ENCODE measurements at regions not wholly inside any gene's neighbourhood (a gene's known extent, or its start where the extent isn't known, plus 50 kb on each side); places are given as distances from the start of the nearest gene placed in this dataset.

GRCh38 chr1:29447368-29447767 lies 211.0 kb downstream of the PTPRU start:
- Histone ChIP-seq H3K27ac (ENCODE audit: low read depth, low read length) (no peak overlapping the region), H3K4me1 (ENCODE audit: control insufficient read depth, insufficient read depth, low read length) (no peaks in the 10 kb centered on the region), H3K36me3 (ENCODE audit: control insufficient read depth, insufficient read depth, low read length) (no peaks in the 10 kb centered on the region), H3K9ac (ENCODE audit: low read length) (no peak overlapping the region), H3K27me3 (ENCODE audit: control insufficient read depth, insufficient read depth, low read length) (peaks cover 5% of the 10 kb centered on the region), H3K4me3 (ENCODE audit: low read length) (no peak overlapping the region)

- no peak overlapping the region for H3K9ac ChIP-seq (ENCODE audit: low read length)
- no peak overlapping the region for H3K27ac ChIP-seq (ENCODE audit: low read depth, low read length)
- H3K4me3 ChIP-seq (ENCODE audit: low read length): no peak overlapping the region
- H3K36me3 ChIP-seq (ENCODE audit: control insufficient read depth, insufficient read depth, low read length): no peaks in the 10 kb centered on the region
- no peaks in the 10 kb centered on the region for H3K4me1 ChIP-seq (ENCODE audit: control insufficient read depth, insufficient read depth, low read length)
- peaks cover 8% of the 10 kb centered on the region for H3K27me3 ChIP-seq (ENCODE audit: control insufficient read depth, insufficient read depth, low read length)
Measured at GRCh38 chr1:29444782-29445729, 208.7 kb downstream of the PTPRU start.

GRCh38 chr1:29444081-29444715 lies 207.9 kb downstream of the PTPRU start:
- peaks cover 8% of the 10 kb centered on the region for H3K27me3 ChIP-seq (ENCODE audit: control insufficient read depth, insufficient read depth, low read length)
- no peak overlapping the region for H3K9ac ChIP-seq (ENCODE audit: low read length)
- no peak overlapping the region for H3K27ac ChIP-seq (ENCODE audit: low read depth, low read length)
- no peak overlapping the region for H3K4me3 ChIP-seq (ENCODE audit: low read length)
- H3K36me3 ChIP-seq (ENCODE audit: control insufficient read depth, insufficient read depth, low read length): no peaks in the 10 kb centered on the region
- H3K4me1 ChIP-seq (ENCODE audit: control insufficient read depth, insufficient read depth, low read length): no peaks in the 10 kb centered on the region

- H3K9ac ChIP-seq (ENCODE audit: low read length): no peak overlapping the region
- H3K4me3 ChIP-seq (ENCODE audit: low read length): no peak overlapping the region
- no peak overlapping the region for H3K27ac ChIP-seq (ENCODE audit: low read depth, low read length)
- H3K36me3 ChIP-seq (ENCODE audit: control insufficient read depth, insufficient read depth, low read length): no peaks in the 10 kb centered on the region
- peaks cover 8% of the 10 kb centered on the region for H3K27me3 ChIP-seq (ENCODE audit: control insufficient read depth, insufficient read depth, low read length)
- H3K4me1 ChIP-seq (ENCODE audit: control insufficient read depth, insufficient read depth, low read length): no peaks in the 10 kb centered on the region
Measured at GRCh38 chr1:29441916-29442668, 205.8 kb downstream of the PTPRU start.

GRCh38 chr1:29439615-29440014 lies 203.3 kb downstream of the PTPRU start:
- no peak overlapping the region for H3K9ac ChIP-seq (ENCODE audit: low read length)
- no peak overlapping the region for H3K27ac ChIP-seq (ENCODE audit: low read depth, low read length)
- no peaks in the 10 kb centered on the region for H3K4me1 ChIP-seq (ENCODE audit: control insufficient read depth, insufficient read depth, low read length)
- H3K27me3 ChIP-seq (ENCODE audit: control insufficient read depth, insufficient read depth, low read length): peaks cover 8% of the 10 kb centered on the region
- no peaks in the 10 kb centered on the region for H3K36me3 ChIP-seq (ENCODE audit: control insufficient read depth, insufficient read depth, low read length)
- no peak overlapping the region for H3K4me3 ChIP-seq (ENCODE audit: low read length)

- H3K36me3 ChIP-seq (ENCODE audit: control insufficient read depth, insufficient read depth, low read length): no peaks in the 10 kb centered on the region
- peaks cover 6% of the 10 kb centered on the region for H3K27me3 ChIP-seq (ENCODE audit: control insufficient read depth, insufficient read depth, low read length)
- H3K27ac ChIP-seq (ENCODE audit: low read depth, low read length): no peak overlapping the region
- no peaks in the 10 kb centered on the region for H3K4me1 ChIP-seq (ENCODE audit: control insufficient read depth, insufficient read depth, low read length)
- no peak overlapping the region for H3K4me3 ChIP-seq (ENCODE audit: low read length)
- no peak overlapping the region for H3K9ac ChIP-seq (ENCODE audit: low read length)
Measured at GRCh38 chr1:29438991-29439390, 202.7 kb downstream of the PTPRU start.

- Histone ChIP-seq H3K27ac (ENCODE audit: low read depth, low read length) (no peak overlapping the region), H3K9ac (ENCODE audit: low read length) (no peak overlapping the region), H3K4me3 (ENCODE audit: low read length) (no peak overlapping the region), H3K4me1 (ENCODE audit: control insufficient read depth, insufficient read depth, low read length) (no peaks in the 10 kb centered on the region), H3K36me3 (ENCODE audit: control insufficient read depth, insufficient read depth, low read length) (no peaks in the 10 kb centered on the region), H3K27me3 (ENCODE audit: control insufficient read depth, insufficient read depth, low read length) (peaks cover 3% of the 10 kb centered on the region)
Measured at GRCh38 chr1:29437946-29438345, 201.6 kb downstream of the PTPRU start.

- Histone ChIP-seq H3K4me3 (ENCODE audit: low read length) (no peak overlapping the region), H3K36me3 (ENCODE audit: control insufficient read depth, insufficient read depth, low read length) (no peaks in the 10 kb centered on the region), H3K9ac (ENCODE audit: low read length) (no peak overlapping the region), H3K4me1 (ENCODE audit: control insufficient read depth, insufficient read depth, low read length) (no peaks in the 10 kb centered on the region), H3K27me3 (ENCODE audit: control insufficient read depth, insufficient read depth, low read length) (no peaks in the 10 kb centered on the region), H3K27ac (ENCODE audit: low read depth, low read length) (no peak overlapping the region)
Measured at GRCh38 chr1:29436181-29436785, 200.0 kb downstream of the PTPRU start.

GRCh38 chr1:29433830-29434229 lies 197.5 kb downstream of the PTPRU start:
- Histone ChIP-seq H3K4me3 (ENCODE audit: low read length) (no peak overlapping the region), H3K9ac (ENCODE audit: low read length) (no peak overlapping the region), H3K36me3 (ENCODE audit: control insufficient read depth, insufficient read depth, low read length) (no peaks in the 10 kb centered on the region), H3K27ac (ENCODE audit: low read depth, low read length) (no peak overlapping the region), H3K4me1 (ENCODE audit: control insufficient read depth, insufficient read depth, low read length) (no peaks in the 10 kb centered on the region), H3K27me3 (ENCODE audit: control insufficient read depth, insufficient read depth, low read length) (no peaks in the 10 kb centered on the region)

GRCh38 chr1:29431138-29431537 lies 194.8 kb downstream of the PTPRU start:
- Histone ChIP-seq H3K27me3 (ENCODE audit: control insufficient read depth, insufficient read depth, low read length) (no peaks in the 10 kb centered on the region), H3K4me1 (ENCODE audit: control insufficient read depth, insufficient read depth, low read length) (no peaks in the 10 kb centered on the region)

GRCh38 chr1:29429656-29430055 lies 193.3 kb downstream of the PTPRU start:
- Histone ChIP-seq H3K4me1 (ENCODE audit: control insufficient read depth, insufficient read depth, low read length) (no peaks in the 10 kb centered on the region), H3K9ac (ENCODE audit: low read length) (no peak overlapping the region), H3K4me3 (ENCODE audit: low read length) (no peak overlapping the region), H3K27ac (ENCODE audit: low read depth, low read length) (no peak overlapping the region), H3K36me3 (ENCODE audit: control insufficient read depth, insufficient read depth, low read length) (no peaks in the 10 kb centered on the region), H3K27me3 (ENCODE audit: control insufficient read depth, insufficient read depth, low read length) (no peaks in the 10 kb centered on the region)

More at GRCh38 chr1:29431138-29431537, 194.8 kb downstream of the PTPRU start:
- Histone ChIP-seq H3K27ac (ENCODE audit: low read depth, low read length) (no peak overlapping the region), H3K4me3 (ENCODE audit: low read length) (no peak overlapping the region), H3K36me3 (ENCODE audit: control insufficient read depth, insufficient read depth, low read length) (no peaks in the 10 kb centered on the region), H3K9ac (ENCODE audit: low read length) (no peak overlapping the region)

- no peaks in the 10 kb centered on the region for H3K27me3 ChIP-seq (ENCODE audit: control insufficient read depth, insufficient read depth, low read length)
- no peak overlapping the region for H3K9ac ChIP-seq (ENCODE audit: low read length)
- H3K36me3 ChIP-seq (ENCODE audit: control insufficient read depth, insufficient read depth, low read length): no peaks in the 10 kb centered on the region
- H3K27ac ChIP-seq (ENCODE audit: low read depth, low read length): no peak overlapping the region
- H3K4me3 ChIP-seq (ENCODE audit: low read length): no peak overlapping the region
- no peaks in the 10 kb centered on the region for H3K4me1 ChIP-seq (ENCODE audit: control insufficient read depth, insufficient read depth, low read length)
Measured at GRCh38 chr1:29428997-29429396, 192.7 kb downstream of the PTPRU start.
